ENCODE measurements at regions not wholly inside any gene's neighbourhood (a gene's known extent, or its start where the extent isn't known, plus 50 kb on each side); places are given as distances from the start of the nearest gene placed in this dataset.

DNA sequence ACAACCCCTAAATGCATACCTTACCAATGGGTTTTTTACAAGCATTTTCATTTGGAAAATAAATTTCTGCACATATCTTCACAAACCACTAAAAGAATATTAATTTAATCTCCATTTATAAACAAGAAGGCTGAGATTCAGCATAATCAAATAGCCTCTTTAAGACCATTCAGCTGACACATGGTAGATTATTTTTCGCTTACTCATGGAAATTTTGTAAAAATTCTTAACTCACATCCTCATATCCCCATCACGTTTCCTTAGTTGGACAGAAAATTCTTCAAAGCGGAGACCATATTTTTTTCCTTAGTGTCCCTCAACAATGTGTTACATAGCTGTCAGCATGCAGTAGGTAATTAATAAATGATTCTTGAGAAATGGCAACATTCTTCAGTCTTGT is 439.6 kb upstream of the PTCHD4 start:
- peaks cover 3% of the 10 kb centered on the region for H3K27me3 Mint-ChIP-seq (ENCODE audit: insufficient read depth)
- H3K36me3 ChIP-seq (ENCODE audit: control insufficient read depth, insufficient read depth, low read length) = no peaks in the 10 kb centered on the region
- H3K9ac ChIP-seq (ENCODE audit: extremely low read depth, low read length, poor library complexity, severe bottlenecking) = no peak overlapping the region
- peaks cover 33% of the 10 kb centered on the region for H3K4me1 Mint-ChIP-seq
- WGBS, 2 experiments (ENCODE audit: insufficient coverage in 1 of 2, insufficient read length in 1 of 2) = 84 to 93% methylated on average over 2 to 3 of the region's 3 CpGs
- peaks cover 9% of the 10 kb centered on the region for H3K9me3 Mint-ChIP-seq
- no peak overlapping the region for H3K4me3 ChIP-seq (ENCODE audit: low read length)
- H3K27ac ChIP-seq (ENCODE audit: low read depth, low read length) = no peak overlapping the region
- no peak for DNase-seq
- H3K27ac Mint-ChIP-seq = no peak overlapping the region
- H3K4me3 Mint-ChIP-seq = no peak overlapping the region
- peaks cover 3% of the 10 kb centered on the region for H3K36me3 Mint-ChIP-seq (ENCODE audit: low read depth)
- H3K4me1 ChIP-seq (ENCODE audit: control insufficient read depth, insufficient read depth, low read length) = peaks cover 5% of the 10 kb centered on the region
- no peak for TF ChIP-seq CTCF (conservative IDR thresholded peaks at IDR 0.05)
- peaks cover 33% of the 10 kb centered on the region for H3K9me3 ChIP-seq (ENCODE audit: control insufficient read depth, low read length)
- H3K27me3 ChIP-seq (ENCODE audit: control insufficient read depth, insufficient read depth, low read length, poor library complexity, severe bottlenecking) = peaks cover 11% of the 10 kb centered on the region

DNA sequence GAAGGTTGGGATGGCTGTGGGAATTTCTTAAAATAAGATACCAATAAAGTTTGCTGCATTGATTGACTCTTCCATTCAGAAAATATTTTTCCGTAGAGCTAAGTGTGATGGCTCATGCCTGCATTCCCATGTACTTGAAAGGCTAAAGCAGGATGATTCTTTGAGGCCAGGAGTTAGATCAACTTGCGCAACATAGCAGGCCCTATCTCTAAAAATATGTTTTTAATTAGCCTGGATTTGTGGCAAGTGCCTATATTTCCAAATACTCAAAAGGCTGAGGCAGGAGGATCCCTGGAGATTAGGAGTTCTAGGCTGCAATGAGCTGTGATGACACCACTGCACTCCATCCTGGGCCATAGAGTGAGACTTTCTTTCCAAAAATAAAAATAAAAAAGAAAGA is 431.2 kb upstream of the PTCHD4 start:
- peaks cover 34% of the 10 kb centered on the region for H3K9me3 ChIP-seq (ENCODE audit: control insufficient read depth, low read length)
- H3K4me1 Mint-ChIP-seq = peaks cover 5% of the 10 kb centered on the region
- no peak for TF ChIP-seq CTCF (conservative IDR thresholded peaks at IDR 0.05)
- no peak overlapping the region for H3K27ac Mint-ChIP-seq
- no peaks in the 10 kb centered on the region for H3K4me1 ChIP-seq (ENCODE audit: control insufficient read depth, insufficient read depth, low read length)
- H3K36me3 ChIP-seq (ENCODE audit: control insufficient read depth, insufficient read depth, low read length) = no peaks in the 10 kb centered on the region
- no peaks in the 10 kb centered on the region for H3K27me3 Mint-ChIP-seq (ENCODE audit: insufficient read depth)
- no peaks in the 10 kb centered on the region for H3K36me3 Mint-ChIP-seq (ENCODE audit: low read depth)
- WGBS, 2 experiments (ENCODE audit: insufficient coverage in 1 of 2, insufficient read length in 1 of 2) = 95 to 96% methylated on average over 2 of the region's 2 CpGs
- no peaks in the 10 kb centered on the region for H3K27me3 ChIP-seq (ENCODE audit: control insufficient read depth, insufficient read depth, low read length, poor library complexity, severe bottlenecking)
- no peak overlapping the region for H3K4me3 ChIP-seq (ENCODE audit: low read length)
- peaks cover 9% of the 10 kb centered on the region for H3K9me3 Mint-ChIP-seq
- H3K9ac ChIP-seq (ENCODE audit: extremely low read depth, low read length, poor library complexity, severe bottlenecking) = no peak overlapping the region
- no peak for DNase-seq
- H3K4me3 Mint-ChIP-seq = no peak overlapping the region
- no peak overlapping the region for H3K27ac ChIP-seq (ENCODE audit: low read depth, low read length)

- Mint-ChIP-seq H3K27ac (no peak overlapping the region), H3K4me1 (peaks cover 5% of the 10 kb centered on the region), H3K27me3 (ENCODE audit: insufficient read depth) (no peaks in the 10 kb centered on the region), H3K36me3 (ENCODE audit: low read depth) (no peaks in the 10 kb centered on the region), H3K9me3 (peaks cover 6% of the 10 kb centered on the region), H3K4me3 (no peak overlapping the region)
- no peaks in the 10 kb centered on the region for H3K4me1 ChIP-seq (ENCODE audit: control insufficient read depth, insufficient read depth, low read length)
- no peak overlapping the region for H3K9ac ChIP-seq (ENCODE audit: extremely low read depth, low read length, poor library complexity, severe bottlenecking)
- TF ChIP-seq CTCF (conservative IDR thresholded peaks at IDR 0.05) = no peak
- H3K9me3 ChIP-seq (ENCODE audit: control insufficient read depth, low read length) = peaks cover 29% of the 10 kb centered on the region
- no peak overlapping the region for H3K27ac ChIP-seq (ENCODE audit: low read depth, low read length)
- no peak for DNase-seq
- no peaks in the 10 kb centered on the region for H3K27me3 ChIP-seq (ENCODE audit: control insufficient read depth, insufficient read depth, low read length, poor library complexity, severe bottlenecking)
- H3K36me3 ChIP-seq (ENCODE audit: control insufficient read depth, insufficient read depth, low read length) = no peaks in the 10 kb centered on the region
- H3K4me3 ChIP-seq (ENCODE audit: low read length) = no peak overlapping the region
Measured at GRCh38 chr6:48541649-48542048, 430.7 kb upstream of the PTCHD4 start.

Measured in endodermal cell (in vitro differentiated cells).